LNCAP (cell line): ENCODE measurements at regions not wholly inside any gene's neighbourhood (a gene's known extent, or its start where the extent isn't known, plus 50 kb on each side); places are given as distances from the start of the nearest gene placed in this dataset.

Source experiments
- TF ChIP-seq, protein P1 (sequence below): fragments of 450-650 bp; IDR thresholded peaks from 2 replicates; pipeline ENCODE4 v1.5.1; 2017; ENCODE audit warnings: mild to moderate bottlenecking

DNA sequence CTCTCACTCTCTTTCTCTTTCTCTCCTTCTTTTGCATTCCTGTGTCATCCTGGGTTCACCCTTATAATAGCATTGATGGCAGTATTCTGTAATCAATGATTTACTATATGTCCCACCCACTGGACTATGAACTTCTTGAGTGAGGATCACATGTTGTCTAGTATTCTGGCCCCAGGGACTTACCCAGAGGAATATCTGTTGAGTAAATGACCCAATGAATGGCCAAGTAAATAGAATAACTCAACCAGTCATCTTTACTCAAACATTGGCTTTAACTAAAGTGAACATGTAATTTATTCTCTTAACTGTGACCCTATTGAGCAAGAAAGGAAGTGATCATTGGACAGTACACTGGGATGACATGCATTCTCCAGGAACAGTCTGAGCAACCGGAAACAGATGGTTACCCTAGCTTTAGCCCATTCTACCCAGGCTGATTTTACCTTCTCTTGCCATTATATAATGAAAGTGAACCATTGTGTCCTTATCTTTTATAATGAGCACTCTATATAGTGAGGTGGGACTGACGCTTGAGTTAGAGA is 94.5 kb upstream of the SOX14 start:
- TF ChIP-seq, protein P1, sequence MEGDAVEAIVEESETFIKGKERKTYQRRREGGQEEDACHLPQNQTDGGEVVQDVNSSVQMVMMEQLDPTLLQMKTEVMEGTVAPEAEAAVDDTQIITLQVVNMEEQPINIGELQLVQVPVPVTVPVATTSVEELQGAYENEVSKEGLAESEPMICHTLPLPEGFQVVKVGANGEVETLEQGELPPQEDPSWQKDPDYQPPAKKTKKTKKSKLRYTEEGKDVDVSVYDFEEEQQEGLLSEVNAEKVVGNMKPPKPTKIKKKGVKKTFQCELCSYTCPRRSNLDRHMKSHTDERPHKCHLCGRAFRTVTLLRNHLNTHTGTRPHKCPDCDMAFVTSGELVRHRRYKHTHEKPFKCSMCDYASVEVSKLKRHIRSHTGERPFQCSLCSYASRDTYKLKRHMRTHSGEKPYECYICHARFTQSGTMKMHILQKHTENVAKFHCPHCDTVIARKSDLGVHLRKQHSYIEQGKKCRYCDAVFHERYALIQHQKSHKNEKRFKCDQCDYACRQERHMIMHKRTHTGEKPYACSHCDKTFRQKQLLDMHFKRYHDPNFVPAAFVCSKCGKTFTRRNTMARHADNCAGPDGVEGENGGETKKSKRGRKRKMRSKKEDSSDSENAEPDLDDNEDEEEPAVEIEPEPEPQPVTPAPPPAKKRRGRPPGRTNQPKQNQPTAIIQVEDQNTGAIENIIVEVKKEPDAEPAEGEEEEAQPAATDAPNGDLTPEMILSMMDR: no peak

- TF ChIP-seq, protein P1: no peak
Observed at GRCh38 chr3:137687181-137687879, 76.8 kb upstream of the SOX14 start.

- TF ChIP-seq, protein P1: peak; percentile 76
Observed at GRCh38 chr3:137692803-137693431, 71.2 kb upstream of the SOX14 start.

GRCh38 chr3:137693791-137694190 is 70.3 kb upstream of the SOX14 start:
- TF ChIP-seq, protein P1: no peak

DNA sequence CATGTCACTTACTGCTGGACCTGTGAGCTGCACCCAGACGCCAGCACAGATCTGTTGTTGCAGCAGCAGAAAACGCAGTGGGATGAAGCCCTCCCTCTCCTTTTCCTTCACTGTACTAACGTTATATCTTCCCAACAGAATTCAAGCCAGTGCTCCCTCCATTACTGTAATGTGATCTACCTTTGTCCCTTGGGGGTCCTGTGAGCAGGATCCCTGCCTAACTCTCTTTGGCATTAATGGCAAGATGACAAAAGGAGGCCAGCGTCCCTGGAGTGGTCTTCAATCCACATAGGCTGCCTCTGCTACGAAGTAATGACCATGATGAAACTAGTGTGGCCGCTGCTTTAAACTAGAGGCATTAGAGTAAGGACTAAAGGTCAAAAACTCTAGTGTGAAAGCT is 69.3 kb upstream of the SOX14 start:
- TF ChIP-seq, protein P1: no peak

- TF ChIP-seq, protein P1: no peak
Observed at GRCh38 chr3:137695351-137695750, 68.8 kb upstream of the SOX14 start.

DNA sequence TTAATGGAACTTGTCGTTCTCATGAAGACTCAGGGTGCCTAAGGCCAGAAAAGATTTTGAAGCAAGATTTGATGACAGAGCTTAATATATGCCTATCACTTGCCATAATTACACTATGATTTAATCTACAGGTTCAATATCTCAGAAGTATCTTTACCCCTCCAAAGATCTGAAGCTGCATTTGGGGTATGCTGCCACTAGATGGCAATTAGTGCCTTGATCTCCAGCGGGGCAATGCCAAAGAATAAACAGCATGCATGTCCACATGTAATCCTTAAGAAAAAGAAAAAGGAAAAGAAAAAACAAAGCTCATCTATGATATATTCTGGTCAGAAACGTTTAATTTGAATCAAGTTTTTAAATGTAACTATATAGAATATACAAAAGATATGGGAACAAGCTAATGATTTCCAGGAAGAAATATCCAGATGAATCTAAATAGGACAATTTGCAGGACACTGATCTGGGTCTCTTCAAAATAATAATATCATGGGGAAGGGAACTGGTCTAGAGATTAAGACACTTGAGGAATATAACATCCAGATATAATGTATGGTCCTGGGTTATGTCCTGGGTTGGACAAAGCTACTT is 55.0 kb upstream of the SOX14 start:
- TF ChIP-seq, protein P1: peak; percentile 52
